ENCODE measurements at regions not wholly inside any gene's neighbourhood (a gene's known extent, or its start where the extent isn't known, plus 50 kb on each side); places are given as distances from the start of the nearest gene placed in this dataset.
A peak's percentile ranks its signal among the peaks of the same experiment; 100 is the strongest.
"Not testable (repeated sequence)": the region's sequence is repeated elsewhere in the genome, so short reads cannot be mapped to it uniquely, and the experiment has no call there.

DNA sequence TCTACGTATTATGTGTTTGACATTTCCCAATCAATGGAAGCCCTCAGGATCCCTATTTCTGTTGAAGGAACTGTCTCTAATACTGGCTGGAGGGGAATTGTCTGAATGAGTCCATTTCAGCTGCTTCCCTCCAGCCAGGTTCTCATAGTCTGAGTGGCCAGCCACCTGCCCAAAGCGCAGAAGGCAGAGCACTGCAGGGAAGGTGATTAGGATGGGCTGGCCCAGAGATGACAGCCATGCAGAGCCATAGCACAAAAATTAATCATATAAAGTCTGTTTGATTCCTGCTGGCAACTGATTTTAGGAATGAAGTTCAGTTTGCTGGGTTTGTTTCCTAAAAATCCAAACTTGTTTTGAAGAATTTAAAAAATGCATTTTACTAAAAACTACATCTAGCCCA lies 327.1 kb downstream of the ETAA1 start:
- DNase-seq (ENCODE audit: low spot score) (no peak), ATAC-seq (no peak)
- intact Hi-C loops (cut with DNase I) = no loop called here

DNA sequence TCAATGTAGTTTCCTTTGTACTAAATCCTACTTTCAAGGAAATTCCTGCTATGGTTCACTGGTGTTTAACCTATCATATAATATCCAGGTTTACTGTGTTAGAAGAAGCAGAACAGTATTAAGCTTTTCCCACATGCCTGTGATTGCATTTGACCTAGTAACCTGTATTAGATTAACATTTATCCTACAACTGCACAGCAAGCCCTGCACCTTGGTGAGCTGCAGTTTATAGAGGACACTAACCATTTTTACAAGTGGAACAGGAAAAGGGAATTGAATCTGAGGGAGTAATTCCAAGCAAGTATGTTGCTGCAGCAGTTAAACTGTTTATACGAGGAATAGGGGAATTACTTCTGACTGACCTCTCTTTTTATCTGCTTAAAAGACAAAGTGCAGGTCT lies 328.6 kb downstream of the ETAA1 start:
- DNase-seq (ENCODE audit: low spot score) (no peak), ATAC-seq (no peak)
- intact Hi-C loops (cut with DNase I) = no loop called here

DNA sequence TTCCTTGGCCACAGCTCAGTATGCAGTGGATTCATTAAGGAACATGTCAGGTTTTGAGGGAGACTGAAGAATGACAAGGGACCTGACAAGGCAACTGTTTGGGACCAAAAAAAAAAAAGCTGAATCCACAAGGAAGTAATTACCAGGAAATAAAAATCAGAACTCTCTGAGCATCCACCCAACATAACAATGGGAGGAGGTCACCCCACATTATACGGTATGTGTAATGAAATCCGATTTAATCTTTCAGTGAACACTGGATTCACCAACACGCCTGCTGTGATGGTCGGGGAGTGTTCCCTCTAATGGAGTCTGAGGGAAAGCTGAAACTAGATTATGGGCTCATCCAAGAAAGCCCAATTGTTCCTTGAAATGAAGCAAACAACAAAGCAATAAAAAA lies 329.3 kb downstream of the ETAA1 start:
- no peak for ATAC-seq
- intact Hi-C loops (cut with DNase I) = no loop called here
- DNase-seq (ENCODE audit: low spot score) = no peak

DNA sequence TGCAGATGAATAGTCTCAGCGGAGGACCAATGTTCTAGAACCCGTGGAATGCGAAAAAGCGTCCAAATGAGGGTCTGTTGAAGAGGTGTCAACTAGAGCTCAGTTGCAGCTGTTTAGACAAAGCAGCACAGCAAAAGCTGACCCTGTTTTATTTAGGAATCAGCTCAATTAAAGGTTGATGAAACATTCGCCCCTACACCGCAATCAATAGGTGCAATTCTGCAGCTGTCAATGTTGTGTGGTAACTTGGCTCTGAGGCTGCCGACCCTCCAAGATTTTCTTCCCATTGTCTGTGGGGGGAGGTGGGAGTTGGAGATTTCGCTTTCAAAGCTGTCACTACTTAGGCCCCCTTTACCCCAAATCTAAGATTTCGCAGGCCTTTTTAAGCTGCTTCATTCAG lies 330.0 kb downstream of the ETAA1 start:
- intact Hi-C loops (cut with DNase I) = no loop called here
- ATAC-seq (no peak), DNase-seq (ENCODE audit: low spot score) (no peak)

DNA sequence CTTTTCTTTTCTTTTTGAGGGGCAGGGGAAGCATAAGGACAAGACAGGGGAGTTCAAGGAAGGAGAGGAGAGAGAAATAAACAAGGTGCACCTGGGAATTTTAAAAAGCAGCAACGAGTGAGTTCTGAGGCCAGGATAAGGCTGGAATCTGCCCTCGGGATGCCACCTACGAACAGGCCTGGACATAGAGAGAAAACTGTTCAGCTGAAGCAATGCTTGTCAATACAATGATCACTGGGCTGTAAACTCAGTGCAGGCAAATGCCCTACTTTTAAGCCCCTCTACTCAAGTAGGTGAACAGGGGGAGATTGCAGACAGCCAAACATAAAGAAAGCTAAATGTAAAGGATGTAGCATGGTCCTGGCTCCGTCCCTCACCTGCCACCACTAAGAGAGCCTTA lies 330.5 kb downstream of the ETAA1 start:
- DNase-seq (ENCODE audit: low spot score) (no peak), ATAC-seq (no peak)
- intact Hi-C loops (cut with DNase I) = no loop called here

DNA sequence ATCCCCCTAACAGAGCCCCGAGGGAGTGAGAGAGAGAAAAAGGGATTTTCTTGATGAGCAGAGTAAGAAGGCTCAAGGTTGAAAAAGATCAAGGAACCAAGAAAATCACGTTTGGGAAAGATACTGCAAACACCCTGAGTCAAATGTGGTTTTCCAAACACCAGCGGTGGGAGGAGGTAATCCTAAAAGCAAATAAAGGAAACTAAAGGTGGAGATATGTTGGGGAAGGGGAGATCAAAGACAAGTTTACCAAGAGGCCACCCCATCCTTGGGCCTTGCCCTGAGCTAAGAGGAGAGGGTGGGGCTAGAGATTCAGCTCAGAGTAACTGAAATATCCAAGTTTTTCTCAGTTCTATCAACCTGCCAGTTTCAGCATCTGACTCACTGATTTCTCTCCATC lies 332.3 kb downstream of the ETAA1 start:
- ATAC-seq = no peak
- intact Hi-C loops (cut with DNase I) = no loop called here
- no peak for DNase-seq (ENCODE audit: low spot score)

DNA sequence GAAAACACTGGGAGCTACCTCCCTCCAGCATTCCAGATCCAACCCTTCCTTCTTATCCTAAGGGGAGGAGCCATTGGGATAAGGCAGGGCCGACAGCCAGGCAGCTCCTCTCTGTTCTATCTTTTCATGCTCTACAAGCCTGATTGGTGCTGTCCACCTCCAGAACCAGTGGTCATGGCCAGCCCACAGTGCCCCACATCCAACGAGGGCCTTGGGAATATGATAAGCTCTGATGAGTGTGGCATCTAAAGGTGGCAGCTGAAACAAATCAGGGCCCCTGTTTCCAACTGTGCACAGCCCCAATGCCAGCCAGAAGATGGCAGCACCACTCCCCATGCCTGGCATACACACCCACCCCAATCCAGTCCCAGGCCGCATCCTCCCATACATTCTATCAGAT lies 329.3 kb downstream of the C1D start:
- no peak for ATAC-seq
- intact Hi-C loops (cut with DNase I) = no loop called here
- DNase-seq (ENCODE audit: low spot score) = no peak

DNA sequence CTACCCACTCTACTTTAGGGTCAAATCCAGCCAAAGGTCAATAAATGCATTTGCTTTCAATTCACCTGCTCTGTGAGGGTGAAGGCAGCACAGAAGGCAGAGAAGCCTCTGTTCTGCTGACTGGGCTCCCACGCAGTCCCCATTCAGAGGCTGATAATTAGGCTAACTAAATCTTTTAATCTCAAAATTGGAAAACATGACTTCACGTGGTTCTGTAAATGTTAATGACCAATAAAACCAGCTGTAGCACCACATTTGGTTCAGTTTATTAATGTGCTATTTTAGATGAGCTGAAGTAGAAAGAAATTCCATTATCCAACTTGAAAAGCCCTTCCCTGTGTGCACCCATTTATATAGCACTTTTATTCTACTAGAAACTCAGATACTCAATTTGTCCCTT lies 310.6 kb downstream of the C1D start:
- DNase-seq (ENCODE audit: low spot score) (no peak), ATAC-seq (no peak)
- intact Hi-C loops (cut with DNase I) = no loop called here

DNA sequence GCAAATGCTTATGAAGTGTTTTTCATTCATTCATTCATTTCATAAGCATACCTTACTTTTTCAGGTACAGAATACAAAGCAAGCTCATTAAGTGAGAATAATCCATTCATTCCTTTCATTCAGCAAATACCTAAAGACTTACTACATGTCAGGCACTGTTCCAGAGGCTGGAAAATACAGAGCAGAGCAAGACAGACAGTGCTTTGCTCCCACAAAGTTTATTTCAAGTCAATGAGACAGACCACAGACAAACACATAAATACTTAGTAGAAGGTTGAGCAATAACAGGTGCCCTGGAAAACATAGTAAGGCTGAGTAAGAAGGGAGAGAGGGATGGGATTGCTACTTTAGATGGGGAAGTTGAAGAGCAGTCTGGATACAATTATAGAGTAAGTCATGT lies 309.8 kb downstream of the C1D start:
- intact Hi-C loops (cut with DNase I) = no loop called here
- DNase-seq (ENCODE audit: low spot score) (no peak), ATAC-seq (no peak)

DNA sequence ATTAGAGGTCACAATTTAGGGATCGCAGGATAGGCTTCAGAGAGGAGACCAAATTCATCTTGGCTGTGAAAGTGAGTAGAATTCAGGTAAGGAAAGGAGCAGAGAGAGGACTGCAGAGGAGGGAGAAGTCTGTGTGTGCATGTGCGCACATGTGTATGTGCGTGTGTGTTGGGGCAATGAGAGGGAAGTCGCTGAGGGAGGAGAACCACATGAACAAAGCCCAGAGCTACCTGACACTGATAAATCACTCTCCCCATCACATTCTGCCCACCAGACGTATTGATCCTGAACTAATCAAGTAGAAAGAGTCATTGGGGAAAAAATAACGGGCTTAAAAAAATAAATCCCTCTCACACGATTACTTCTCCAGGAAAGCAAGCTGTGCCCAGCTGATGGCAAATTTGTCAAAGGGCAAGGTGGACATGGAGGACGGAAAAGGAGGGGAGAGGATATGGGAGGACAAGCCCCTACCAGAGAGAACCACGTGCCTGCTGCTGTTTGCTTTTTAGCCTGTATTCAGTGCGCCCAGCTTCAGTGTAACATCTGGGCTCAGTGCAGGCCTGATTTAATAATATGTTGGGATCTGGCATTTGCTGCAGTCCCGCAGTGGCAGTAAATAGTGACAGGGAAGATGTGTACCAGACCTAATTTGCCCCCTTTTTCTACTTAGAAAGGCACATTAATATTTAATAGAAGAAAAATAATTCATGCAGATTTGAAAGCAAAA lies 307.5 kb downstream of the C1D start:
- DNase-seq (ENCODE audit: low spot score) = no peak
- no peak for ATAC-seq
- intact Hi-C loops (cut with DNase I) = no loop called here

DNA sequence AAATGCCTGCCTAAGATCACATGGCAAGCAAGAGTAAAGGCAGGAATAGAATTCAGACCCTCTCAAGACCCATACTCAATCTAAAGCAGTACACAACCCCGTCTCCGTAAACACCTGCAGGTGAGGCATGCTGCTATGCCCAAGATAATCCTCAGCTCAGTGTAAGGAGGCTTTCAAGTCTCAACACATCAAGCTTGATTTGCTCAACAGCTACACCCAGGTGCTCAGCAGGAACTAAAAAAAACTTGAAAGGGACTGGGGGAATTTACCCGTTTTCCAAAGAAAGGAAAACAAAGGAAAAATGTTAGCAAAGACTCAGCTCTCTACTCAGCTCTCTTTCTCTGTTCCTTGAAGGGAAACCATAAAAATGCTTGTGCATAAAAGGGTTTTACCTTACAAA lies 301.8 kb downstream of the C1D start:
- no peak for ATAC-seq
- intact Hi-C loops (cut with DNase I) = no loop called here
- no peak for DNase-seq (ENCODE audit: low spot score)

DNA sequence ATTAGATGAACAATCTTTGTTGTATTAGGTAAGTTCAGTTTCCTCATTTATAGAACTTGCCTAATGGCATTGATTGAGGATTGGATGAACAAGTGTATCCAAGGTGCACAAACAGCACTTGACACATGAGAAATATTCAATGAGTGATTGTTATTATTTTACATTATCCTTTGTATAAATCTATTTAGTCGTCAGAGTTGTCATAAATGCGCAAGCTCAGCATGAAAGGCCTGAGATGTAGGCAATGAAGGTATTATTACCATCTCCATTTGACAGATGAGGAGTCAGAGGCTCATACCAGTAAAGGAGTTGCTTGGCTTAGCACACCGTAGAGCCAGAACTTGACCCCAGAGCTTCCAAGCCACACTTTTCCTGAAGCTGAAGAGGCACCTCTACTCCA lies 291.4 kb downstream of the C1D start:
- intact Hi-C loops (cut with DNase I) = loop anchor here (5.0 kb wide), 1 partner anchor 969 kb away; no protein-coding TSS in a partner anchor

DNA sequence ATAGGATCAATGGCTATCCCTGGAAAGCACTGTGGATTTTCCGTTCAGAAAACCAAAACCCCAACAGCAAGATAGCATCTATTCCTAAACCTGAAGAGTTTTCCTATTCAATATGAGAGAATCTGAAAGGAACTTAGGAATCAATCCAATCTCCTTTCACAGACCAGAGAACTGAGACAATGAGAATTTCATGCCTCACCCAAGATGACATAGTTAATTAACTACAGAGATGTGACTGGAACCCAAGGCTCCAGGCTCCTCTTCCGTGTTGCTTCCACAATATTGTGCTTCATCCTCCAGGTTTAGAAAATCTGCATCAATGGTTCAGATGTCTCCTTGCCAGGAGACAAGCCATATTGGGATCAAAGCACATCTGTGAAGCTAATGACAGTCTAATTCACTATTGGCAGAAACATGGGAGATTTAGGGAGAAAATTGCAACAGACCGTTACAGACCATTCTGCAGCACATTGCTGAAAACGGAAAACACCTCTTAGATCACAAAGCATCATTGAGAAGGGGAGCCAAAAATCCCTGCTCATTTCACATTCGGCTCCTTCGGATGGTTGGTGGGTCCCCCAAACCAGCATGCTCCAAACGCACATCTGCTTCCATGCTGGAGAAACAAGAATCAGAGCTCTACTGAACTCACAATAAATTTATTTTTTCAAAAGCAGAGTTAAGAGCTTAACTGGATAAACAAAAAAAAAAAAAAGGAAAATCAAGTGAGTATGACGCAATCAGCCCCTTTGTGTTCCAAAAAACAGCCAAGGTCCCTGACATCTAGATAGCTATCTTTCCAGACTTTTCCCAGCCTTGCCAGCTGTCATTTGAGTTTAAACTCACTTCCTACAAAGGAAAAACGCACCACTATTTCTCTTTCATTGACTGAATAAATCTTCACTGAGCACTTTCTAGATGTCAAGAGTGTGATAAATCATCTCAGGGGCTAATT lies 290.3 kb downstream of the C1D start:
- ATAC-seq = peak; percentile 62
- intact Hi-C loops (cut with DNase I) = loop anchor here (5.0 kb wide), 1 partner anchor 970 kb away; no protein-coding TSS in a partner anchor
- DNase-seq (ENCODE audit: low spot score) = no peak

More for the DNA sequence above, 291.4 kb downstream of the C1D start:
- DNase-seq (ENCODE audit: low spot score) = no peak
- no peak for ATAC-seq

DNA sequence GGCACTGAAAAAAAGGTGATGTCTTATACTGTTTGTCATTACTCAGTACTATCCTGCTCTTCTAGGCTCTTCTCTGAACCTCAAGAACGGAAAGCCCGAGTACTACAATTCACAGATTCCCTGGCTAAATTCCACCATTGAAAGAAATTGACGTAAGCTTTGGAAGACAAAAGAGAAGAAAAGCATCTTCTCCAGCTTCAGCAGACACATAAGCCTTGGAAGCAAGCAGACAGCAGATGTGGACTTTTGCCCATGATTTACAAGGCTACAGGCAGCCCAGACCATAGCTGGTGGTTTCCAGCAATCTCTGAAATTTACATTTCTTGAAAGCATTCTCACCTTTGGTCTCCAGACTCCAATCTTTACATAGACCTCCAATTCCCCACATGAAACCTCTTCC lies 289.0 kb downstream of the C1D start:
- no peak for DNase-seq (ENCODE audit: low spot score)
- no peak for ATAC-seq
- intact Hi-C loops (cut with DNase I) = loop anchor here (5.0 kb wide), 1 partner anchor 972 kb away; no protein-coding TSS in a partner anchor

DNA sequence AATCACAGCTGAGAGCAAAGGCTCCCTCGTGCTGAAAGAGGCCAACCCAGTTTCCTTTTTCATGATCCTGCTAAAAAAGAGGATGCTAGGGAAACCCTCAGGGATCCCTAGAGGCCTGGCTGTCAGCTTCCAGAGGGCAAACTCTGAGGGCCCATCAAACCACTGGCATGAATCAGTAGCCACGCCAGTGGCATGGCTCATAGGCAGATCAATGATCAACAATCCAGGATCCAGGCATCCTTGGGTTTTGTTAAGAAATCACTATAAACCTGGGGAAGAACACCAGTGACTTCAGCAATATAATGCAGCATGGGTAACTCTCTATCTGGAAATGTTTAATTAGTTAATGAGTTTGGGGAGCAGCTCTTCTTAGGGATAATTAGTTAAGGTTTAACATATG lies 286.5 kb downstream of the C1D start:
- ATAC-seq (no peak), DNase-seq (ENCODE audit: low spot score) (no peak)
- intact Hi-C loops (cut with DNase I) = no loop called here

DNA sequence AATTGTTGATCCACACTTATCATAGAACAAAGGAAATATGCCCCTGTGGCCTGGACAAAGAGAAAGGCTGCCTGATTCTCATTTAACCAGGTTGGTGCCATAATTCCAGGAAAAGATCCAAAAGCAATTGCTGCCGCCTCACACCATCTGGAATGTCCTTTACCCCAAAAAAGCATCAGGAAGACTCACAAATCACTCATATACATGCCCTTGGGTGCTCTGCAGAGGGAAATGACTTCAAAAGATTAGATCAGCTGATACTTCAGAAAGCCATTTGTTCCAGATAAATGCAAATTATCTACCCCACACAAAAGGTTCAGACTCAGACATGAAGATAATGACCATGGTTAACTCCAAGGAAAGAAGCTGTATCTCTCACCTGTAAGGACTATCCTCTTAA lies 285.8 kb downstream of the C1D start:
- intact Hi-C loops (cut with DNase I) = no loop called here

DNA sequence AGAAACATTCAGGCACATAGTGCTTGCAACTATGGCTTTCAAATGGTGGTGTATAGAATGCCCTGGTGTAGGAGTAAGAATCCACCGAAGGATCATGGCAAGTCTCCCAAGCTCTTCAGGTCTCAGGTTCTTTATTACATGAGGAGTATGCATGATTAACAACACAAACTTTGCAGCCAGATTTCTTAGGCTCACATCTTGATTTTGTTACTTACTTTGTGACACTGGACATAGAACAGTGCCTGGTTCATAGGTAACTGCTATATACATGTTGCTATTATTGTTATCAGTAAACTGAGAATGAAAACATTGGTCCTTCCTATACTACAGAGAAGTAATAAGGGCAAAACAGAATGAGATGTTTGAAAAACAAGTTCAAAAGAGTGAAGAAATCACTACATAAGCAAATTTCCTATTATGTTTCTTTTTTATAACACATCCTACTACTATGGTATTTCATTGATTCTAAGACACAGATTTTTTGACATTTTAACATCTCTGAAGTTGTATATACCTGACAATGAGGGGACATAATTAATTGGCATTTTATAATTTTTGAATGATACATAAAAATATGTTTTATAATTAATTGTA lies 284.9 kb downstream of the C1D start:
- intact Hi-C loops (cut with DNase I) = no loop called here
- DNase-seq (ENCODE audit: low spot score) (no peak), ATAC-seq (no peak)

More for the DNA sequence above, 285.8 kb downstream of the C1D start:
- DNase-seq (ENCODE audit: low spot score) (no peak), ATAC-seq (no peak)

DNA sequence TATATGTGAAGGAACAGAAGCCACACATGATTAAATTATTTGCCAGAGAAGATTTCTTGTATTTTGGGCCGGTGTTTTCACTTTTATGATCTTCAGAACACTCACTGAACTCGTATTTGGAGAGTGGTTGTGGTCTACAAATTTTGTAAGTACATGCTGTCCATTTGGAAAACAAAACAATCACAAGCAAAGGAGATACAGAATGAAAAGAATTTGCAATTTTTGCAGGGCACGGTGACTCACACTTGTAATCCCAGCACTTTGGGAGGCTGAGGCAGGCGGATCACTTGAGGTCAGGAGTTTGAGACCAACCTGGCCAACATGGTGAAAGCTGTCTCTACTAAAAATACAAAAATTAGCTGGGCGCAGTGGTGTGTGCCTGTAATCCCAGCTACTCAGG lies 282.0 kb downstream of the C1D start:
- ATAC-seq; DNase-seq (ENCODE audit: low spot score); intact Hi-C loops (cut with DNase I): not testable (repeated sequence)

DNA sequence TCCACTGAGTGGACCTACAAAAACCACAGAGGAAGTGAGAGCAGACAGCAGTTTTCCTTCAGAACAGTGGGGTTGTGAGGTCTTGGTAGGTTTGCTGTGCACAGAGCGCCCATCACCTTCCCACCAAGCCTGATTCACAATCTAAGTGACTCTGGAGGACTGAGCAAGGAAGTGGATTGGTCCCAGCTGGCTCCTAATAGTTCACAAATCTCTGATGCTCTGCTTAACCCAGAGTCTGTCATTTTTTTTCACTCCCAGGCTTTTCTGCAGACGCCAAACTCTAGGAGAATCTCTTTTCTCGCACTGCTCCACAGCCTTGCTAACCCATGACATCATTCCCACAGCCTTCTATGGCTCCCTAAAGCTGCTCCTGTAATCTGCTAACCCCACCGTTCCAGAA lies 280.4 kb downstream of the C1D start:
- ATAC-seq (no peak), DNase-seq (ENCODE audit: low spot score) (no peak)
- intact Hi-C loops (cut with DNase I) = no loop called here

DNA sequence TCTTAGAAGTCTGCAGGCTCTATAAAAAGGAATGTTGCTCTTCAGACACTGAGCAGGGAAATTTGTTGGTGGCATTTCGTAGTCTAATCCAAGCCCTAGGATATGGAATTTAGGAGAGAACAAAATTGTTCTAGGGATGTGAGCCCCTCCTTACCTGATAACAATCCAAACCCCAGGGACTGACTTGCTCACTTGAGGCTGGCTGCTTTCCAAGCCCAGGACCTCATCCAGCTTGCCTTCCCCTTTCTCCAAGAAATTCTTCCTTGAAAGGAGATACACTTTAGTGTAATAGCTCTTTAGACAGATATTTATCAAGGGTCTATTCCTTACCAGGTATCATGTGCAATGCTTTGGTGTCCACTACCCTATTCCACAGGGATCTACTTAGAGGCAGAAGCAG lies 279.8 kb downstream of the C1D start:
- DNase-seq (ENCODE audit: low spot score) = no peak
- ATAC-seq = no peak
- intact Hi-C loops (cut with DNase I) = no loop called here

Data from sciatic nerve (tissue), 2 donors.